Hippocampal formation (tissue), 2 donors: ENCODE measurements at regions not wholly inside any gene's neighbourhood (a gene's known extent, or its start where the extent isn't known, plus 50 kb on each side); places are given as distances from the start of the nearest gene placed in this dataset.

Experiments used
- DNase-seq, 2 donors: peaks; one replicate each; lab custom pipeline; 2025; lab: John Stamatoyannopoulos, UW

DNA sequence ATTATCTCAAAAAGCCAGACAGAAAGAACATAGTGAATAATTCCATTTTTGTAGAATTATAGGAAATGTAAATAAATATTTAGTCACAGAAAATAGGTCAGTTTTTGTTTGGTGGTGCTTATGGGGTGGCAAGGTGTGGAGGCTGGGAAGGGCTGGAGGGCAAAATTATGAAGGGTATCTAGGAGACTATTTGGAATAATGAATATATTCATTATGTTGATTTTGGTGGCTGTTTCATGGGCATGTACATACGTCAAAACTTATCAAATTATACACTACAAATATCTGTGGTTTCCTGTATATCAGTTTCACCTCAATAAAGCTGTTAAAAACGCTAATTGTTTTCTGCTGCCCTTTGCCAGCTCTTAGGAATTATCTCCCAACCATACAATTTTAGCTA is 298.7 kb upstream of the GOLIM4 start:
- no peak for DNase-seq

DNA sequence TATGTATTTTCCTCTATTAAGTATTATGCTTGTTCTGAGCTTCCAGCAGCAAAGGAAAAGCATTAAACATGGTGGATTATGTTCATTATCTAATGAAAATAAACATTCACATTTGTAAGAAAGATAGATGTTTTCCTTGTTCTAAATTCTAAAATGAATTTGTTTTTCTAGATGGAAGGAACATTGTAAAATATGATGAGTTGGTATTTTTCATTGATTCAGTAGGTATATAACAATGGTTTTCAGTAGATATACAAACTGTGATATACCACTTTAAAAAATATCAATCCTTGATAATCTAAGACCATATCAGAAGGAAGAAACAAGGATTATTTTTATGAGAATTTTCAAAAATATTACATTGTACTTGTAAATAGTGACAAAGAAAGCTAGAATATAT is 290.6 kb upstream of the GOLIM4 start:
- no peak for DNase-seq

DNA sequence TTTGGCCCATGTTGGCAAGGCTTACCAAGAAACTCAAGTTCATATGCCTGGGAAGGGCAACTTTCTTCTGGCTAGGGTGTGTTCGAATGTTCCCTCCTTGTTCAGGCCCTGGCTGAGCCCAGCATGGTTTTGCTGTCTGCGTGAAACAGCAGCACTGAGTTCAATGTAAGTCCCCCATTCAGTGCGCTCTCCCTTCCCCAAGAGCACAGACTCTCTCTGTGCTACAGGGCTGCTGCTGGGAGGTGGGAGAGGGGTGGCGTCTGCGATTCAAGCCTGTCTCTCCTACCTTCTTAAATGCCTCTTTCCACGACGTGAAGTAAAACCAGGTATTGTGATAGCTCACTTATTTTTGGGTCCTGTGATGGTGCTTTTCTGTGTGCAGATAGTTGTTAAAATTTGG is 289.3 kb upstream of the GOLIM4 start:
- no peak for DNase-seq

DNA sequence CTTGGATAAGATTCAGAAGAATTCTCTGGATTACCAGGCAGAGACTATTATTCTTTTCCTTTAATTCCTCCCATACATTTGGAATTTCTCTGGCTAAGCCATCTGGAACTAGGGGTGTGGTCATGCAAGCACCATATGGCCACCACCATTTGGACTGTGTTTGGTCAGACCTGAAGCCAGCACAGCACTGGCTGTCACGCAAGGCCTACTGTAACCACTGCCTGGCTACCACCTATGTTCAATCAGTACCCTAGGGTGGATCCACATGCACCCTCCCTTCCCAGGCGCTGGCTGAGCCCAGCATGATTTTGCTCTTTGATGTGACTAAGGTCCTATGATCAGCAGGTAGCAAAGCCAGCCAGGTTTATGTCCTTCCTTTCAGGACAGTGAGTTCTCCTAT is 287.8 kb upstream of the GOLIM4 start:
- DNase-seq, result no peak

DNA sequence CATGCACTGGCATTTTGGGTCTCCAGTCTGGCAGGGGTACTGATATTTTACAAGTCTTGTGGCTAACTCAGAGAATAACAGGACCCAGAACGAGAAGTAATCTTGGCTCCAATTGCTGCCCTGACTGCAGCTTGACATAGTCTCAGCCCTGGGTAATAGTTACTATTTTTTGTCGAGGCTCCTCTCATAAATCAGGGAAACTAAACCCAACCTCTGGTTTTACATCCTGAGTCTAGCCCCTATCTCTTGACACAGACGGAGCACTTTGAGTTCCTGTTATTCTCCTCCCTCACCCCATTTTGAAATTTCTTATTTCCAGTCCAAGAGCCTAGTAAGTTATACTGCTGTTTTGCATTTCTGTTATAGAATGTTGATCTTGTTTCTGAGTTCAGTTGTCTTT is 276.1 kb upstream of the GOLIM4 start:
- no peak for DNase-seq

- no peak for DNase-seq
These were observed 269.2 kb upstream of the GOLIM4 start for GRCh38 chr3:168364967-168365366.

GRCh38 chr3:168362661-168363247 is 267.0 kb upstream of the GOLIM4 start:
- DNase-seq, result no peak

DNA sequence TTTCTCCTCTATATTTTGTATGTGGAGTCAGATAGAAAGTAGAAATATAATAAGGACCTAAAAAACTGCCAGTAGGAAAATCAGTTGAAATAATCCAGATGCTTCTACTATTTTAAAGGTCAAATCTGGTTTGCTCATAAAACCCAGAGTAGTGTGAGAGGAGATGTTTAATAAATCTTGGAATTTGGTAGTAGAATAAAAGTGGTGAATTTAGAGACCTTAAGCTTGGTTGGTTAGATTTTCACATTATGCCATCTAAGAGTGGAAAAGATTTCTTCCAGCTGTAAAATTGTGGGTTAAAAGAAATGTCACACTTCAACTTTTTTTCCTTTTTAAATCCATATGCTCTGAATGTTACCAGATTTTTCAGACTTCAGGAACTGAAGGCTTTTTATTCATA is 266.4 kb upstream of the GOLIM4 start:
- DNase-seq, result no peak

DNA sequence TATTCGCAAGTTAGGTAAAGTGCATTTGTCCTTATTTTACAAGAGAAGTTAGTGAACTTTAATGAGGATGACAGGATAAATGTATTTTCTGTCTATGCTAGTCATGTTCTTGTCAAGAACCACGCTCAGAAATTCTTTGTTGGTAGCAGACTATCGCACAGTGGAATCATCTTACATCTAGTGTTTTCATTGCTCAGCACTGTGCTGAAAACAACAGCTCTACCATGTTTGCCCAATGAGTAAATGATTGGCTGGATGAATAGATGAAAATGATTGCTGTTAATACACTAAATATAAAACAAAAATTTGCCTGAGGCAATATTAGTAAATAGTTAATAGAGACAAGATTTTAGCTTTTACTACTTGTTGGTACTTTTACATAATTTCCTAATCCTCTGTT is 265.3 kb upstream of the GOLIM4 start:
- DNase-seq, result no peak

DNA sequence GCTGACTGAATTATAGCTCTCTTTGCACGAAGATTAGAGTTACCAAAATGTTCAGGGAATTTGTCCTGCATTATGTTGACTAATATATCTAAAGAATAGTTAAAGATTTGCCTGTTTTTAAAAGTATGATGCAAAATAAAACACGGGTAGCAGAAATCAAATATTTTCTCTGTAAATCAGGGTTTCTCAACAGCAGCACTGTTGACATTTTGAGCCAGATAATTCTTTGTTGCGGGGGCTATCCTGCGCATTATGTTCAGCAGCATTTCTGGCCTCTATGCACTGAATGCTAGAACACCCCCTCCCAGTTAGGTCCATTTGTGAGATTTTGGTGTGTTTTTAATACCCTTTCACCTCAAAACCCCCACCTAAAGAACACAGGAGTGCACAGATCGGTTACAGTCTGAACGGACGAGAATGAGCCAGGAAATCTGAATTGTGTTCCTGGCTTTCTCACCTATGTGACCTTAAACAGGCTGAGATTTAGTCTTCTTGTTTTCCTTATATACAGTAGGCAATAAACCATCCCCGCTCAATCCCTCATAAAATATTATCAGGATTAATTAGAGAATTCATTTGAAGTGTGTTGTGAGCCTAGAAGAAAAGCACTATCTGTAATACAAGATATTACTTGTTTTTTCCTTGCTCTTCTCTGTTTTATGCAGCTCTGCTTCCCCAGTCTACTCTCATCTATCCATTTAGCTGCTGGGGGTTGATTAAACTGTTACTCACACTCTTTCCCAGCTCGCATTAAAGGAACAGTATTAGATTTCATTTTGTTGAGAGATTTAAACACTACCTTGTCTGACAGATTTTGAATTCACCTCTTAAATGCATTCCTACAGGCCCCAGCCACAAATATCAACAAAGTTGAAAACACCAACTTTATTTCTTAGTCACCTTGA is 247.5 kb upstream of the GOLIM4 start:
- no peak for DNase-seq

DNA sequence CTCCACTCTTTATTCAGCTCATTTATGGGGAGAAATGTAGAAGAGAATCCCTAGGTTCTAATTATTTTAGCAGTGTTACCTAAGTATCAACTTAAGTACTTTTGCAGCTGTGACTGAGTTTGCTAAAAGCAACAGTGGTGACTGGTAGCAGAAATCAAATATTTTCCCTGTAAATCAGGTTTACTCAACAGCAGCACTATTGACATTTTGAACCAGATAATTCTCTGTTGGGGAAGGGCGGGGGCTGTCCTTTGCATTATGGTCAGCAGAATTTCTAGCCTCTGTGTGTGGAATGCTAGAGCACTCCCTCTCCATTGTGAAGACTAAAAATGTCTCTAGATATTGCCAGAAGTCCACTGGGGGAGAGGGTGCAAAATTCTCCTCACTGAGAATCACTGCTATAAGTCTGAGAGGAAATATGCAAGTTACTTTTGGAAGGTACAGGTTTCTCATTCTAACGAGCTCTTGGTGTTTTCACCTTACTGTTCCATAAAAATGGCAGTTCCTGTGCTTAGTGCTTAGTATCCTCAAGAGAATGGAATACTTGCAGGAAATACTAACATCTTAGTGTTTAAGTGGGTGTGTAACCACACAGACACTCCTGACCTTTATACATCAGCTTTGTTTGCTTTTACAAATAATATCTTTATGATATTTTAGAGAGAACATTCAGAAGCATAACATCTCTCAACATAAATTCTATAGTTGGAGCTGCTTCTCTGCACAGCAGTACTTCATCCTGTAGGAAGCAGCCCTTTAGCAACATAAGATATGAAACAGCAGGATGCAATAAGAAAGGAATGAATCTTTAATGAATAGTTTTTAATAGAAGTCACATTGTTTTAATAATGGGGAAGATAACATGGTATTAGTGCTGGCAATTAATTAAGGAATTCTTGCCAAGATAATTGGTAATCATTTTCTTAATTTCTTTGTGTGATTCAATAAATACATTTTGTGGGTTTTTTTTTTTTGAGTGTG is 246.5 kb upstream of the GOLIM4 start:
- no peak for DNase-seq

GRCh38 chr3:168341192-168341815 is 245.6 kb upstream of the GOLIM4 start:
- DNase-seq, result no peak

GRCh38 chr3:168338161-168338560 is 242.4 kb upstream of the GOLIM4 start:
- no peak for DNase-seq

DNA sequence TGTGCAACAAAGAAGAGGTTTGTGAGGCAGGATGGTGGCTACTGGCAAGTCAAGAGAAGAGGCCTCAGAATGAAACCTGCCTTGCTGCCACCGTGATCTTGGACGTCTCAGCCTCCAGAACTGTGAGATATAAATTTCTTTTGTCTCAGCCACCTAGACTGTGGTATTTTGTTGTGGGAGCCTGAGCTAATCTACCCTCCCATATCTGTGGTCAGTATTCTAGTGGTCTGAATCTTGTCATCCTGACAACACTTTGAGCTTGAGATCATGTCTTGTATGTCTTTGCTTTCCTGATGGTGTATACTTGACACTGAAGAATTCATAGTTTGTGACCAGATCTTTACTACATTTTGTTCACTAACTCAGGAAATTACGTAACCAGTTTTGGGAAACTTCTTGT is 240.6 kb upstream of the GOLIM4 start:
- DNase-seq, result no peak

GRCh38 chr3:168333410-168333935 is 237.7 kb upstream of the GOLIM4 start:
- DNase-seq, result no peak

GRCh38 chr3:168331756-168332155 is 236.0 kb upstream of the GOLIM4 start:
- no peak for DNase-seq

DNA sequence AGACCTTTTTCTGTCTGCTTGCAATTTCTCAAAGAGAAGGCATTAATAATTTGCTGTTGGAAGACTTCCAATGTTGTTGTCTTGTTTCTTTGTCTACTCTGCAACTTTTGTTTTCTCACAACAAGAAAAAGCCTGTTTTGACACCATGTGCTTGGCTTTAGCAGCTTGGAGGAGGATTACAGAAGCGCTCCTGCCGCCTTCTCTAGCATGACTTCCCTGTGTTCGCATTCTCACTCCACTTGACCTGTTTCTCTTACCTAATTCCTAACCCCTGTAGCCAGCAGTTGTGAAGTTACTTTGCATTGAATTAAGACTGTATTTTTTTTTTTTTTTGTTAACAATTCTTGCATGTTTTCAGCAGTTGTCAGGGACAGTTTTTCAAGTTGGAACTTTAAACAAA is 235.3 kb upstream of the GOLIM4 start:
- DNase-seq, result no peak

- no peak for DNase-seq
These were observed 232.1 kb upstream of the GOLIM4 start for GRCh38 chr3:168327856-168328255.

DNA sequence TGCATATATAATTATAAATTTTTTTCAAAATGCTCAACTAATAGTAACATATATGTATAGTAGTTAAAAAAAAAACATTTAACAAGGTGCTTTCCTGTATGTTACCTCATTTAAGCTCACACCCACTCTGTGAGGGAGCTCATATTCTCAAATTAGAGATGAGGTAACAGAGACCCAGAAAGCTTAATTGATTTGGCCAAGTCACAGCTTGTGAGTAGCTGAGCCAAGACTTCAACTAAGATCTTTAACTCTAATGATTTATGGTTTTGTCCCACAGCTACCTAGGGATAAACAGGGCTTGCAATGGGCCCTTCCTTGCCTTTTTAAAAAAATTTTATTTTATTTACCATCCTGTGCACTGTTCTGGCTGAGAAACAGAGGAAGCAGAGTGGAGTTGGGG is 230.0 kb upstream of the GOLIM4 start:
- DNase-seq, result no peak

DNA sequence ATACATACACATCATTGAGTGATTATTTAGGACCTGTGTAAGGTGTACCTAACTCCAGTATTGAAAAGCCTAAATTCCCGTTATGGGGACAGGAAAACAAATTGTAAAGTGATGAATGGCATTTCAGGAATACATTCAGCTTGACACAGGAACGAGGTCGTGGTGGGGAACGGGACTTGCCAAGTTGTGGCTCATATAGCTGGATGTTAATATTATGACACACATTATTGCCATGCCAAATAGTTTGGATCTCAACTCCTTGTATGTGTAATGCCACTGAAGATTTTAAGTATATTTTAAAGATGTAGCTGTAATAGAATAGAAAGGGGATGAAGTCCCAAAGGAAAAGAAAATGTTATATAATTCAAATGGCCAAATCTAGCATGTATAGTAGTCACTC is 227.2 kb upstream of the GOLIM4 start:
- no peak for DNase-seq

GRCh38 chr3:168314166-168314565 is 218.4 kb upstream of the GOLIM4 start:
- no peak for DNase-seq

GRCh38 chr3:168312984-168313383 is 217.3 kb upstream of the GOLIM4 start:
- no peak for DNase-seq
